GM19395 (cell line): ENCODE measurements at regions not wholly inside any gene's neighbourhood (a gene's known extent, or its start where the extent isn't known, plus 50 kb on each side); places are given as distances from the start of the nearest gene placed in this dataset.
A peak's percentile ranks its signal among the peaks of the same experiment; 100 is the strongest.
"Not testable (repeated sequence)": the region's sequence is repeated elsewhere in the genome, so short reads cannot be mapped to it uniquely, and the experiment has no call there.

Source experiments
- ATAC-seq: cut with Tn5 transposase; IDR thresholded peaks from one replicate; pipeline ENCODE4 v1.9.1; 2021; ENCODE audit warnings: mild to moderate bottlenecking, moderate library complexity; ENCODE audit not compliant: unreplicated experiment

GRCh38 chr9:94033383-94033782 lies 50.9 kb upstream of the PTPDC1 start:
- no peak for ATAC-seq

- no peak for ATAC-seq
These were observed 52.3 kb upstream of the PTPDC1 start for GRCh38 chr9:94031946-94032345.

GRCh38 chr9:94031380-94031779 lies 52.9 kb upstream of the PTPDC1 start:
- ATAC-seq: no peak

GRCh38 chr9:94030318-94031179 lies 53.7 kb upstream of the PTPDC1 start:
- peak; percentile 96 for ATAC-seq

- no peak for ATAC-seq
These were observed 54.3 kb upstream of the PTPDC1 start for GRCh38 chr9:94029932-94030317.

DNA sequence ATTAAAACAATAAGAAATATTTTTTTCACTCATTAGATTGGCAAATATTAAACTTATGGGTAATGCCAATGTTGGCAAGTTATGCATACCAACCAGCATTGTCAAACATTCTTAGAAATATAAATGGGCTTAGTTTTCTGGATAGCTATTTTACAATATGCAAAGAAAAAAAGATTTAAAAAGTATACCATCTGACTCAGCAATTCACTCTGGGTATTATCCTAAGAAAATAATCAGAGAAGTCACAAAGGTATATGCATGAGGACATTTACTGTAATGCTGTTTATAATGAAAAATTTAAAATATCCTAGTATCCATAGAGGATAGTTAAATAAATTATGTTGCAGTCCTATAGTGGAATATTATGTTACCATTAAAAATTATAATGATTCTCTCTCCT lies 57.4 kb upstream of the PTPDC1 start:
- ATAC-seq: no peak

GRCh38 chr9:94022476-94022875 lies 61.8 kb upstream of the PTPDC1 start:
- not testable (repeated sequence) for ATAC-seq

DNA sequence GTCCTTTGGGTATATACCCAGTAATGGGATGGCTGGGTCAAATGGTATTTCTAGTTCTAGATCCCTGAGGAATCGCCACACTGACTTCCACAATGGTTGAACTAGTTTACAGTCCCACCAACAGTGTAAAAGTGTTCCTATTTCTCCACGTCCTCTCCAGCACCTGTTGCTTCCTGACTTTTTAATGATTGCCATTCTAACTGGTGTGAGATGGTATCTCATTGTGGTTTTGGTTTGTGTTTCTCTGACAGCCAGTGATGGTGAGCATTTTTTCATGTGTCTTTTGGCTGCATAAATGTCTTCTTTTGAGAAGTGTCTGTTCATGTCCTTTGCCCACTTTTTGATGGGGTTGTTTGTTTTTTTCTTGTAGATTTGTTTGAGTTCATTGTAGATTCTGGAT lies 63.4 kb upstream of the PTPDC1 start:
- not testable (repeated sequence) for ATAC-seq

- ATAC-seq: no peak
These were observed 63.5 kb upstream of the BARX1 start for GRCh38 chr9:94018628-94019027.

- no peak for ATAC-seq
These were observed 62.9 kb upstream of the BARX1 start for GRCh38 chr9:94017939-94018531.

DNA sequence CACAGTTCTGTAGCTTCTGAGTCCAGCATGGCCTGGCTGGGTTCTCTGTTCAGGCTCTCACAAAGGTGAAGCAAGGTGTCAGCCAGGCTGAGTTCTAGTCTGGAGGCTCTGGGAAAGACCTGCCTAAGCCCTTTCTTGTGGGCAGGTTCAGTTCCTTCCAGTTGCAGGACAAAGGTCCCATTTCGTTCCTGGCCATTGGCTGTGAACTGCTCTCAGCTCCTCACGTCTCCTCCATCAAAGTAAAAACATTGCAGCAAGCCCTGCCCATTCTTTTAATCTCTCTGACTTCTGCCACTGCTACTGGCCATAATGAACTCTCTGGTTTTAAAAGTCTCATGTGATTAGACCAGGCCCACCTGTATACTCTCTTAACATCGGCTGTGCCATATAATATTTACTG lies 61.6 kb upstream of the BARX1 start:
- ATAC-seq: no peak

DNA sequence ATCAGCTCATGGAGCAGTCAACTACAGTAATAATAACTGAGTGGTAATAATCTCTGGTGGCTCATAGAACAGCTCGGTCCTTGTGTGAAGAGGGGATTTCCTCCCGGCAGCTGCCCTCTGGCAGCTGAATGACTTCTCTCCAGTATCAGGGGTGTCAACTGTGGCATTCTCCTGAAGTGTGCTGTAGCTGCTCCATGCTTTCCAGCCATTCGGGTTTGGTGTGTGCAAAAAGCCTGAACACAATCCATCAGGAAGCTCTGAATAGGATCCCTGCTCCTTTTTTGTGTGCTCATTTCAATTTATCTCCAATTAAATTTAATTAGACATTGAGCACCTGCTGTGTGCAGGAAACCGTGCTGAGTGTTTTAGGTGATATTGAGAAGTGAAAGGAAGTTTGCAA lies 59.8 kb upstream of the BARX1 start:
- no peak for ATAC-seq

DNA sequence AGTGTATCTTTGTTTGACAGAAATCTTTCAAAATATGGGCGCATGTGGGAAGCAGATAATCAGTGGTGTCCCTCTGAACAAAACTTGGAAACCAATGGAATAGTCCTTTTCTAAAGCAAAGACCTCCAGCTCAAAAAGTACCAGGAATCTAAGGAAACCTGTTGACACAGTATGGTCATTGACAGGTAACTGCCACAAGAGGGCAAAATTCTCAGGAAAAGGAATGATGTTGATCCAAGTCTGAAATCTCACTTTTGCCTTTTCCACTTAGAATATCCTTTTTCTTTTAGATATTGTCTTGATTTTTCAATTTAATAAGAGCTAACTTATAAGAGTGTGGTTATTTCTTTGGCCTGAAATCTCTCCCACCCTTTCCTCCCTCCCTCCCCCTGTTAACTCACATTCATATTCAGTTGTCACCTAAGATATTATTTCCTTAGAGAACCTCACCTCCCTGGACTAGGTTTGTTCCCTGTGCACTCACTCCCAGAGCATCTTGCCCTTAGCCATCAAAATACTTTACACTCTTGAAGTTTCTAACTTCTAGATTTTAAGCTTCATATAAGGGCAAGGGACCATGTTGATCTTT lies 59.0 kb upstream of the BARX1 start:
- no peak for ATAC-seq

GRCh38 chr9:94010980-94011533 lies 55.9 kb upstream of the BARX1 start:
- no peak for ATAC-seq

DNA sequence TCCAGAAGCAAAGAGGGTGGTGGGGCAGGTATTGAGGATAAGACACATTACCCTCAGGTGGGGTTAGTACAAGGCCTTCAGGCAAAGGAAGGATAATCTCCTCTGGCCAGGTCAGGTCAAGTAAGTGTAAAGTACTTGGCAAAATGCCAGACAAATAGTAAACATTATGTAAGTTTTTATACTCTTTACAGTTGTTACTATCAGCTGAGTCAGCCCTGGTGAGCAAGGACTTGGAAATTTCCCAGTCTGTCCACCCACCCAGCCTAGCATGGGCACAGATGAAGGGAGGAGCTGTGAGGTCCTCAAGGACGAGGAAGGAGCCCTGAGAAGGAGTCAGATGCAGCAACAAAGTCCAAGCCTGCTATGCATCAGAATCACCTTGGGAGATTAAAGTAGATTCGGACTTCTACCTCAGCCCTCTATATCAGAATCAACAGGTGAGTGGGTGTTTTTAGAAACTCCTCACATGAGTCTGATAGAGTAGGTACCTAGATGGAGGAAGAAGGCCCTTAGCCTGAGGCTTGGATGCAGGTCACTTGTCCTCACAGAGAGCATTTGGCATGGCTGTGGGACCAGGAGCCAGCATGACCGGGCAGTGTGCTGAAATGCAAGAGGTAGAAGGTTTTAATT lies 50.2 kb upstream of the BARX1 start:
- no peak for ATAC-seq
